ENCODE measurements at regions not wholly inside any gene's neighbourhood (a gene's known extent, or its start where the extent isn't known, plus 50 kb on each side); places are given as distances from the start of the nearest gene placed in this dataset.
"Not testable (repeated sequence)": the region's sequence is repeated elsewhere in the genome, so short reads cannot be mapped to it uniquely, and the experiment has no call there.

DNA sequence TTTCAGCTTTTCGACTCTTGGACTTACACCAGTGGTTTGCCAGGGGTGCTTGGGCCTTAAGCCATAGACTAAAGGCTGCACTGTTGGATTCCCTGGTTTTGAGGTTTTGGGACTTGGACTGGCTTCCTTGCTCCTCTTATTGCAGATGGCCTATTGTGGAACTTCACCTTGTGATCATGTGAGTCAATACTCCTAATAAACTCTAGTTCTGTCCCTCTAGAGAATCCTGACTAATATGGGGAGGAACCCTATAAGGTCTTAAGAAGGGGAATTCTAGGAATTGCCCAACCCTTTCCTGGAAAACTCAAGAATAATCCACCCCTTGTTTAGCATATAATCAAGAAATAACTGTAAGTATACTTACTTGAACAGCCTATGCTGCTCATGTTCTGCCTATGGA lies 491.8 kb downstream of the TMEM135 start:
- TF ChIP-seq, protein P1, sequence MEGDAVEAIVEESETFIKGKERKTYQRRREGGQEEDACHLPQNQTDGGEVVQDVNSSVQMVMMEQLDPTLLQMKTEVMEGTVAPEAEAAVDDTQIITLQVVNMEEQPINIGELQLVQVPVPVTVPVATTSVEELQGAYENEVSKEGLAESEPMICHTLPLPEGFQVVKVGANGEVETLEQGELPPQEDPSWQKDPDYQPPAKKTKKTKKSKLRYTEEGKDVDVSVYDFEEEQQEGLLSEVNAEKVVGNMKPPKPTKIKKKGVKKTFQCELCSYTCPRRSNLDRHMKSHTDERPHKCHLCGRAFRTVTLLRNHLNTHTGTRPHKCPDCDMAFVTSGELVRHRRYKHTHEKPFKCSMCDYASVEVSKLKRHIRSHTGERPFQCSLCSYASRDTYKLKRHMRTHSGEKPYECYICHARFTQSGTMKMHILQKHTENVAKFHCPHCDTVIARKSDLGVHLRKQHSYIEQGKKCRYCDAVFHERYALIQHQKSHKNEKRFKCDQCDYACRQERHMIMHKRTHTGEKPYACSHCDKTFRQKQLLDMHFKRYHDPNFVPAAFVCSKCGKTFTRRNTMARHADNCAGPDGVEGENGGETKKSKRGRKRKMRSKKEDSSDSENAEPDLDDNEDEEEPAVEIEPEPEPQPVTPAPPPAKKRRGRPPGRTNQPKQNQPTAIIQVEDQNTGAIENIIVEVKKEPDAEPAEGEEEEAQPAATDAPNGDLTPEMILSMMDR (IDR thresholded peaks at IDR 0.05; ENCODE audit: borderline replicate concordance, insufficient read depth, low read depth, low read length): no peak

DNA sequence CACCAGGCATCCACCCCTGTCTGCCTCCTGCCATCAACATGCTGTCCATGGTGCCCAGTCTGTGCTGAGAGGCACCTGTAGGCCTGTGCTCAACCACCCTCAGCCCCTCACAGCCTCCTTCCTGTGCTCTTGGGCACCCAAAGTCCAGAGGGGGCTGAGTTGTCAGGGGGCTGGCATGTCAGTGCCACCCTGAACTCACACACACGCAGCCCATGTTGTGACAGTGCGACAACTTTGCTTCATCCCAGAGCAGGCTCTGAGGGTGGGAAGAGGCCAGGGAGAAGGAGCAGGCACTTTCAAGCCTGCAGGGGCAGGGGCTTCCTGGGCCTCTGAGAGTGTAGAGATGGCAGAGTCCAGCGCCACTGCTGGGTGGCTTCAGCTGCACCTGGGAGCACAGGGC lies 491.0 kb downstream of the TMEM135 start:
- H3K4me3 ChIP-seq (ENCODE audit: low read depth, low read length): no peak overlapping the region
- TF ChIP-seq, protein P1 (IDR thresholded peaks at IDR 0.05; ENCODE audit: borderline replicate concordance, insufficient read depth, low read depth, low read length): no peak

More for the DNA sequence above, 491.8 kb downstream of the TMEM135 start:
- H3K4me3 ChIP-seq (ENCODE audit: low read depth, low read length): no peak overlapping the region

DNA sequence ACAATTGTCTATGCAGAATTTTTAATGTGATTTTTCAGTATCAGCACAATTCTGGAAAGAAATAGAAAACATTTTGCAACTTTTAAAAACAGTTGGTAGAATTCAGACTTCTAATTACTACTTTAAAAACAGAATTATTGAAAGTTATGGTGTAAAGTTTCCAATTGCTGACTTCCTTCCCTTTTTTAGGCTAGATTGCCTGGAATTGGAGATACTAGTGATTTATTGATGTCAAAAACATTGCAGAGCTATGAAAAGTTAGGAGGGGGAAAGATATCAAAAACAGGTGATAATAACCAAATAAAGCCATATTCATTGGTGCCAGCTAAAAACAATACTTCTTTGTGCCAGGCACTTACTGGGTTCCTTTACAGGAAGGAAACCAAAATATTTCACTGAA lies 485.5 kb downstream of the TMEM135 start:
- no peak overlapping the region for H3K4me3 ChIP-seq (ENCODE audit: low read depth, low read length)
- TF ChIP-seq, protein P1 (IDR thresholded peaks at IDR 0.05; ENCODE audit: borderline replicate concordance, insufficient read depth, low read depth, low read length): no peak

DNA sequence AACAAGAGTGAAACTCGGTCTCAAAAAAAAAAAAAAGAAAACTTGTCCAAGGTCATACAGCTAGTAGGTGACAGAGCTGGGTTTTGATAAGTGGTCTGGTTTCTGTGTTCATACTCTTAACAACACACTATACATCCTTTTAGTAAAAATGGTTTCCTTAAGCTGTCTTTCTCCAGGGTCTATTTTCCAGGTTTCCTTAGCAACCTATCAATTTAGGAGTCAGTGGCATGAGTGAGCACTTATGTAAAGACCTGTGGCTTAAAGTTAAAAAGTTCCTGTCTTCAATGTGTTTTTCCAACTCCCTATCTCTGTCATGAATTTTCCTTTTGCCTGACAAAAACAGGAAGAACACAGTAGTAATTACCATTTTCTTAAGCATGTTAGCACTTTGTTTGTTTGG lies 480.5 kb downstream of the TMEM135 start:
- H3K4me3 ChIP-seq (ENCODE audit: low read depth, low read length): no peak overlapping the region
- TF ChIP-seq, protein P1 (IDR thresholded peaks at IDR 0.05; ENCODE audit: borderline replicate concordance, insufficient read depth, low read depth, low read length): no peak

DNA sequence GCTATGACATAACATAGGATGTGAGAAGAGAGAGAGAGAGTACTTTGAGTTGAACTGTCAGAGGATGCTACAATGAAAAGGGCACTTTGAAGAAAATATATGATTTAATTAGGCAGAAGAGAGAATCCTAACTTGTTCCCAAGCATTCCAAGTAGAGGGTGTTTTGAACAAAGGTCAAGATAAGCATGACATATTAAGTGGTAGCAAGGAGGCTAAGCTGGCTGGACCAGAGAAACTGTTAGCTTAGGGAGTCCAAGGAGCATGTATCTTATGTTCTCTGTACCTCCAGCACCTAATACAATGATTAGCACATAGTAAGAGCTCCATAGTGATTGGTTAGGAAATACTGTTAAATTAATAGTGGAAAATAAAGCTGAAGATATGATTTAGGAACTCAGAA lies 479.6 kb downstream of the TMEM135 start:
- TF ChIP-seq, protein P1 (IDR thresholded peaks at IDR 0.05; ENCODE audit: borderline replicate concordance, insufficient read depth, low read depth, low read length): no peak
- H3K4me3 ChIP-seq (ENCODE audit: low read depth, low read length): no peak overlapping the region

DNA sequence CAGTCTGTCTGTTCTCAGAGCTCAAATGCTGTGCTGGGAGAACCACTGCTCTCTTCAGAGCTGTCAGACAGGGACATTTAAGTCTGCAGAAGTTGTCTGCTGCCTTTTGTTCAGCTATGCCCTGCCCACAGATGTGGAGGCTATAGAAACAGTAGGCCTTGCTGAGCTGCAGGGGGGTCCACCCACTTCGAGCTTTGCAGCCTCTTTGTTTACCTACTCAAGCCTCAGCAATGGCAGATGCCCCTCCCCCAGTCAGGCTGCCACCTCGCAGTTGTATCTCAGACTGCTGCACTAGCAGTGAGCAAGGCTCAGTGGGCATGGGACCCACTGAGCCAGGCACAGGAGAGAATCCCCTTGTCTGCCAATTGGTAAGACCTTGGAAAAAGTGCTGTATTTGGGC lies 470.0 kb downstream of the TMEM135 start:
- H3K4me3 ChIP-seq (ENCODE audit: low read depth, low read length): not testable (repeated sequence)

DNA sequence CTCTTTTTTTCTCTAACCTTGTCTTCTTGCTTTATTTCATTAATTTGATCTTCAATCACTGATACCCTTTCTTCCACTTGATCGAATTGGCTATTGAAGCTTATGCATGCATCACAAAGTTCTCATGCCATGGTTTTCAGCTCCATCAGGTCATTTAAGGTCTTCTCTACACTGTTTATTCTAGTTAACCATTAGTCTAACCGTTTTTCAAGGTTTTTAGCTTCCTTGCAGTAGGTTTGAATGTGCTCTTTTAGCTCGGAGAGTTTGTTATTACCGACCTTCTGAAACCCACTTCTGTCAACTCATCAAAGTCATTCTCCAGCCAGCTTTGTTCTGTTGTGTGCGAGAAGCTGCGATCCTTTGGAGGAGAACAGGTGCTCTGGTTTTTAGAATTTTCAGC lies 469.2 kb downstream of the TMEM135 start:
- not testable (repeated sequence) for H3K4me3 ChIP-seq (ENCODE audit: low read depth, low read length)

DNA sequence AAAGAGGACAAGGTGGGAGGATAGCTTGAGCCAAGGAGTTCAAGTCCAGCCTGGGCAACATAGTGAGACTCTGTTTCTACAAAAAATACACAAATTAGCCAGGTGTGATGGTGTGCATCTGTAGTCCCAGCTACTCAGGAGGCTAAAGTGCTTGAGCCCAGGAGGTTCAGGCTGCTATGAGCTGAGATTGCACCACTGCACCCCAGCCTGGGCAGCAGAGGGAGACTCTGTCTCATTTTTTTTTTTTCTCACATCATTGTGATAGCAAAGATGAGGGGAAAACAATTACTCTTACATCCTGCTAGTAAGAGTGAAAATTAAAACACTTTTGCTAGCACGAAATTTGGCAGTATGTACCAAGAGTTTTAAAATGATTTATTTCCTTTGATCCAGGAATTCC lies 463.7 kb downstream of the TMEM135 start:
- TF ChIP-seq, protein P1 (IDR thresholded peaks at IDR 0.05; ENCODE audit: borderline replicate concordance, insufficient read depth, low read depth, low read length): no peak
- no peak overlapping the region for H3K4me3 ChIP-seq (ENCODE audit: low read depth, low read length)

DNA sequence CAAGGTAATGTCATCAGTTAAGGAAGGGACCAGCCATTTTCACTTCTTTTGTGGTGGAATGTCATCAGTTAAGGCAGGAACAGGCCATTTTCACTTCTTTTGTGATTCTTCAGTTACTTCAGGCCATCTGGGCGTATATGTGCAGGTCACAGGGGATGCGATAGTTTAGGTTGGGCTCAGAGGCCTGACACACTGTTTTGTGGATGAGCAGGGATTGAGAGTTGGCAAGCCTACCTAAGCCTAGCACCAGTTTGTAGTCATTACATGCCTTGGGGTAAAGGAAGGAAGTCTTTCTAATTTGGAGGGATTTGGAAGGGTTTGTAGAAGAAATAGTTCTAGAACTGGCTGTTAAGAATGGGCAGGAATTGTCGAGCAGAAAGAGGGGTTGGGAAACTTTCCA lies 457.2 kb downstream of the TMEM135 start:
- H3K4me3 ChIP-seq (ENCODE audit: low read depth, low read length): not testable (repeated sequence)

DNA sequence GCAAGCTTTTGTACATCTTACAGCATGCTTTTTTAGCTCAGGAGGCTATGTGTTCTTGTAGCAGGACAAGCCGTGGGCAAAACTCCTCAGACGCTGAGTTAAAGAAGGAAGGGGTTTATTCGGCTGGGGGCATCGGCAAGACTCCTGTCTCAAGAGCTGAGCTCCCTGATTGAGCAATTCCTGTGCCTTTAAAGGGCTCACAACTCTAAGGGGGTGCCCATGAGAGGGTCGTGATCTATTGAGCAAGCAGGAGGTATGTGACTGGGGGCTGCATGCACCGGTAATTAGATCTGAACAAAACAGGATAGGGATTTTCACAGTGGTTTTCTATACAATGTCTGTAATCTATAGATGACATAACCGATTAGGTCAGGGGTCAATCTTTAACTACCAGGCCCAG lies 456.3 kb downstream of the TMEM135 start:
- H3K4me3 ChIP-seq (ENCODE audit: low read depth, low read length): not testable (repeated sequence)

Measured in GM12875 (cell line).